HEK293T (cell line): ENCODE measurements at regions not wholly inside any gene's neighbourhood (a gene's known extent, or its start where the extent isn't known, plus 50 kb on each side); places are given as distances from the start of the nearest gene placed in this dataset.

Experiments
- BHLHE40 ChIP-seq: fragments of 450-650 bp; IDR thresholded peaks from 2 replicates; pipeline ENCODE4 v1.6.1; 2016; ENCODE audit warnings: mild to moderate bottlenecking, moderate library complexity, borderline replicate concordance
- ELF4 ChIP-seq: fragments of 450-650 bp; IDR thresholded peaks from 2 replicates; pipeline ENCODE4 v1.6.1; 2017; ENCODE audit warnings: antibody characterized with exemption
- FOXA1 ChIP-seq: fragments of 450-650 bp; IDR thresholded peaks from 2 replicates; pipeline ENCODE4 v1.6.1; 2016; ENCODE audit warnings: mild to moderate bottlenecking
- FOXM1 ChIP-seq: fragments of 450-650 bp; IDR thresholded peaks from 2 replicates; pipeline ENCODE4 v1.6.1; 2017; ENCODE audit warnings: mild to moderate bottlenecking, borderline replicate concordance

DNA sequence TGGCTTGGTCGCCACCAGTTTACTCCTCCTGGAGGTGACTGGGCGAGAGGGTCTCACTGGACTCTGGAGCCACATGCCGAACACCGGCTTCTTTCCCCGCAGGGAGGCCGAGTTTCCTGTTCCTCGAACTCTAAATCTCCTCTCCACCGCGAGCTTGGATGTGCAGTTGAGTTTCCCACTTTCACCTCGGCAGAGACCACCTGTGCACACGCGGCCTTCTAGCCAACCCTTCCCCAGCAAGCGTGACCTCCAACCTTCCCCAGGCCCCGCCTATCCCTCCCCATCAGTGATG is 380.1 kb downstream of the IRX2 start:
- TF ChIP-seq FOXM1 (no peak), ELF4 (no peak), FOXA1 (no peak), BHLHE40 (no peak)
